Nephron progenitor cell (in vitro differentiated cells): ENCODE measurements at regions not wholly inside any gene's neighbourhood (a gene's known extent, or its start where the extent isn't known, plus 50 kb on each side); places are given as distances from the start of the nearest gene placed in this dataset.
A peak's percentile ranks its signal among the peaks of the same experiment; 100 is the strongest.

ENCODE experiments used
- DNase-seq: peaks from one replicate; pipeline ENCODE4 v3.0.0; 2021
- H3K27ac Mint-ChIP-seq: 2 replicates; pipeline ENCODE4 v1.8.0; 2021; ENCODE audit warnings: mild to moderate bottlenecking, moderate library complexity, mixed read lengths
- H3K27me3 Mint-ChIP-seq: 2 replicates; pipeline ENCODE4 v1.8.0; 2021; ENCODE audit warnings: mild to moderate bottlenecking, low read depth, mixed read lengths; ENCODE audit not compliant: poor library complexity
- H3K36me3 Mint-ChIP-seq: 2 replicates; pipeline ENCODE4 v1.8.0; 2021; ENCODE audit warnings: low read depth, mixed read lengths
- H3K4me1 Mint-ChIP-seq: 2 replicates; pipeline ENCODE4 v1.8.0; 2021; ENCODE audit warnings: mixed read lengths
- H3K4me3 Mint-ChIP-seq: 2 replicates; pipeline ENCODE4 v1.8.0; 2021; ENCODE audit warnings: mild to moderate bottlenecking, moderate library complexity, mixed read lengths
- H3K9me3 Mint-ChIP-seq: 2 replicates; pipeline ENCODE4 v1.8.0; 2021; ENCODE audit warnings: mild to moderate bottlenecking, moderate library complexity, mixed read lengths
- TF ChIP-seq, protein P1 (sequence below): fragments of 200-600 bp; sonication (generic); IDR thresholded peaks from 2 replicates; pipeline ENCODE4 v1.5.0; 2021; ENCODE audit warnings: antibody characterized with exemption

DNA sequence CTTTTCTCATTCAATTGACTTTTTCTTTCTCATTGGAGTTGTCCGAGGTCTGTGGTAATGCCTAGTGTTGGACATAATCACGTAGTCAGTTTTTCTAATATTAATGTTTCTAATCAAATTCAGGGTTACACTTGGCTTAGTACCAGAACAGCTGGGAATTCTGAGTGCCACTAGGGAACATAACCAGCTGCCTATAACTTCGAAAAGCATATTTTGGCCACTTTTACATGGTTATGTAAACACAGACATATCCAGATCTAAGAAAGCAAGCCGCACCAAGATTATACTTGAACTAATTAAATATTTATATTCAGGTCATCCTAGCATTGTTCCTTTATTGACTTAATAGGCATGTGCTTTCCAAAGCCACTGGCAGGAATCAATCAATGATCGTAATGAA is 91.1 kb upstream of the ARHGAP28 start:
- no peaks in the 10 kb centered on the region for H3K9me3 Mint-ChIP-seq
- TF ChIP-seq, protein P1, sequence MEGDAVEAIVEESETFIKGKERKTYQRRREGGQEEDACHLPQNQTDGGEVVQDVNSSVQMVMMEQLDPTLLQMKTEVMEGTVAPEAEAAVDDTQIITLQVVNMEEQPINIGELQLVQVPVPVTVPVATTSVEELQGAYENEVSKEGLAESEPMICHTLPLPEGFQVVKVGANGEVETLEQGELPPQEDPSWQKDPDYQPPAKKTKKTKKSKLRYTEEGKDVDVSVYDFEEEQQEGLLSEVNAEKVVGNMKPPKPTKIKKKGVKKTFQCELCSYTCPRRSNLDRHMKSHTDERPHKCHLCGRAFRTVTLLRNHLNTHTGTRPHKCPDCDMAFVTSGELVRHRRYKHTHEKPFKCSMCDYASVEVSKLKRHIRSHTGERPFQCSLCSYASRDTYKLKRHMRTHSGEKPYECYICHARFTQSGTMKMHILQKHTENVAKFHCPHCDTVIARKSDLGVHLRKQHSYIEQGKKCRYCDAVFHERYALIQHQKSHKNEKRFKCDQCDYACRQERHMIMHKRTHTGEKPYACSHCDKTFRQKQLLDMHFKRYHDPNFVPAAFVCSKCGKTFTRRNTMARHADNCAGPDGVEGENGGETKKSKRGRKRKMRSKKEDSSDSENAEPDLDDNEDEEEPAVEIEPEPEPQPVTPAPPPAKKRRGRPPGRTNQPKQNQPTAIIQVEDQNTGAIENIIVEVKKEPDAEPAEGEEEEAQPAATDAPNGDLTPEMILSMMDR = no peak
- DNase-seq = no peak
- H3K4me3 Mint-ChIP-seq = no peak overlapping the region
- no peaks in the 10 kb centered on the region for H3K36me3 Mint-ChIP-seq
- H3K27ac Mint-ChIP-seq = no peak overlapping the region
- H3K27me3 Mint-ChIP-seq = peaks cover 4% of the 10 kb centered on the region
- H3K4me1 Mint-ChIP-seq = peaks cover 6% of the 10 kb centered on the region

DNA sequence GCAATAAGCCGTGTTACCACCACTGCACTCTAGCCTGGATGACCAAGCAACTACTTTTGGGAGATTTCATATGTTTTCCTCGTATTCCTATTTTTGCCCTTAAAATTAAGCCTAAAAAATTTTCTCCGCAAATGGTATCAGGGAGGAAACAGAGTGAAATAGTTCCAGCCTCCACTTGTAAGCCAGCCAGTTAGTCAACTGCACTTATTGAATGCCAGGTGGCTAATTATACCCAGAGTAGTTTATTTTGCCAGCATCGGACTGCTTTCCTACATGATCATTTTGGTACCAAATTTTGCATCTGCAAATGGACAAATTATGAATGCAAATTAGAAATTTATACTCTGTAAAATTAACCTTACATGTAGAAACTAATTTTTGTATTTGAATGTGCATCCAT is 90.2 kb upstream of the ARHGAP28 start:
- Mint-ChIP-seq H3K4me1 (peaks cover 4% of the 10 kb centered on the region), H3K36me3 (no peaks in the 10 kb centered on the region), H3K27me3 (peaks cover 5% of the 10 kb centered on the region), H3K9me3 (peaks cover 6% of the 10 kb centered on the region), H3K4me3 (no peak overlapping the region), H3K27ac (no peak overlapping the region)
- no peak for DNase-seq
- TF ChIP-seq, protein P1 = no peak

DNA sequence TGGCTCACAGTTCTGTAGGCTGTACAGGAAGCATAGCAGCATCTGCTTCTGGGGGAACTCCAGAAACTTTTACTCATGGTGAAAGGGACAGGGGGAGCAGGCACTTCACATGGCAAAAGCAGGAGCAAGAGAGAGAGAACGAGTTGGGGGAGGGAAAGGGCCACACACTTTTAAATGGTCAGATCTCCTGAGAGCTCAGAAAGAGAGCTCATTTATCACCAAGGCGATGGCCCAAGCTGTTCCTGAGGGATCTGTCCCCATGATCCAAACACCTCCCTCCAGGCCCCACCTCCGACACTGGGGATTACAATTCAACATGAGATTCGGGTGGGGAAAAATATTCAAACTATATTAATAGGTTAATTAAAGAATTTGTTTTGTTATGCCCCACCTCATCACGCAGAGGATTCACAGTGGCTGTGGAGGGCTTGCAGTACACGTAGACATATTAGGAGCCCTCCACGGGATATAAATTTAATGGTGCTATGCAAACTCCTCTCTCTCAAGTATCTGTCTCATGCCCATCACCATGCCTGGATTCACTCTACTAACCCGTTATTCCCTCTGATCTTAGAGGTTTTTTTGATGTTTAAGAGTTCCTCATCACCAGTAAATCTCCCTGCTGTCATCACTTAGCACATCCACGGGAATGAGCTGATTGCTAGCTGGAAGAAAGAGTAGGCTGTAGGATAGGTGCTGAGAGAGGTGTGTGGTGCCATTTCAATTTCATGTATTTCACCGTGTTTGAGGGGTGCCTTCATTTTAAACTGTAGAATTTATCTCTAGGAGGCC is 84.5 kb upstream of the ARHGAP28 start:
- no peak overlapping the region for H3K27ac Mint-ChIP-seq
- H3K4me1 Mint-ChIP-seq = peaks cover 38% of the 10 kb centered on the region
- DNase-seq = no peak
- peaks cover 8% of the 10 kb centered on the region for H3K9me3 Mint-ChIP-seq
- H3K27me3 Mint-ChIP-seq = peaks cover 2% of the 10 kb centered on the region
- peak overlapping the region; percentile 1 for H3K4me3 Mint-ChIP-seq
- TF ChIP-seq, protein P1 = no peak
- no peaks in the 10 kb centered on the region for H3K36me3 Mint-ChIP-seq

DNA sequence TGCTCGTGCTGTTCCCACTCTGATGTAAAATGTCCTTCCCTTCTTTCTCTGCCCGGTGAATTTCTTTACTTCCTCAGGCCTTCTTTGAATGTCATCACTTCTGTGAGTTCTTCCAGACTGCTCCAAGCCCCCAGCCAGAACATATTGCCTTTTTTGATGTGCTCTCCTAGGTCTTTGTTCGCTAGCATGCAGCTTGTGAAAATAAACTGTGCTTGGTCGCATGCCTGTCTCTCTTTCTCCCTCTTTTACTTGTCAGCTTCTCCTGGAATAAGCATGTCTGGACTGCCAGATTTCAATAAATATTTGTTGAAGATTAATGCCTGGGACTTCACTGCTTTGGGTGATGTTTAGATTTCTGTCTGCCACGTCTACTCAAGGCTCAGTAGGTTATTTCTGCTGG is 82.7 kb upstream of the ARHGAP28 start:
- no peaks in the 10 kb centered on the region for H3K36me3 Mint-ChIP-seq
- no peak for DNase-seq
- TF ChIP-seq, protein P1 = no peak
- no peak overlapping the region for H3K4me3 Mint-ChIP-seq
- H3K9me3 Mint-ChIP-seq = peaks cover 8% of the 10 kb centered on the region
- peaks cover 38% of the 10 kb centered on the region for H3K4me1 Mint-ChIP-seq
- peaks cover 2% of the 10 kb centered on the region for H3K27me3 Mint-ChIP-seq
- H3K27ac Mint-ChIP-seq = peak overlapping the region; percentile 50

DNA sequence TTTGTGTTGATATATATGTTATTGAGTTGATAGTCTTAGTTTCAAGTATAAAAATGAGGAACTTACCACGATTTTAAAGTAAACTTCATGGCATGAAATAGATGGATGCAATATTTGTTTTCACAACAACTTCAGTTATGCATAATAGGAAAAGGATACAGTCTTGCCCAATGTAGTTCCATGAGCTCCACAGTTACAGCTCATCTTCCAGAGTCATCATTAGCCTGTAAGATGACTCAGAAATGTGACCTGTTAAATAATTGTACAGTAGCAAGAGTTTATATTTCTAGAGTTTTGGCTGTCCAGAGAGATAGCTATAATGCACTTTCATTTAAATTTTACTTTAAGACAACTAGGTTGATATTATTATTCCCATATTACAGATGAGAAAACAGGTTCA is 80.9 kb upstream of the ARHGAP28 start:
- Mint-ChIP-seq H3K4me1 (peaks cover 44% of the 10 kb centered on the region), H3K9me3 (peaks cover 8% of the 10 kb centered on the region), H3K27ac (no peak overlapping the region), H3K4me3 (no peak overlapping the region), H3K36me3 (no peaks in the 10 kb centered on the region), H3K27me3 (peaks cover 5% of the 10 kb centered on the region)
- TF ChIP-seq, protein P1 = no peak
- no peak for DNase-seq
